Loucy (cell line): ENCODE measurements at regions not wholly inside any gene's neighbourhood (a gene's known extent, or its start where the extent isn't known, plus 50 kb on each side); places are given as distances from the start of the nearest gene placed in this dataset.

Experiments
- H2AFZ ChIP-seq: fragments of 200-600 bp; sonication (generic); 2 replicates; pipeline ENCODE4 v1.6.0; 2016; ENCODE audit warnings: antibody characterized with exemption, mild to moderate bottlenecking, low read length, moderate library complexity
- H3F3A ChIP-seq: fragments of 200-600 bp; 2 replicates; pipeline ENCODE4 v1.6.0; 2016; ENCODE audit warnings: antibody characterized with exemption, low read depth, mild to moderate bottlenecking
- H3K27me3 ChIP-seq: fragments of 200-600 bp; sonication (generic); 2 replicates; pipeline ENCODE4 v1.6.1; 2014; ENCODE audit warnings: low read length, mild to moderate bottlenecking; ENCODE audit not compliant: insufficient read depth, poor library complexity, severe bottlenecking
- H3K36me3 ChIP-seq: fragments of 200-600 bp; sonication (generic); 2 replicates; pipeline ENCODE4 v1.6.1; 2016; ENCODE audit warnings: low read length; ENCODE audit not compliant: insufficient read depth
- H3K4me1 ChIP-seq: fragments of 200-600 bp; sonication (generic); 2 replicates; pipeline ENCODE4 v1.5.1; 2014; ENCODE audit warnings: low read length, mild to moderate bottlenecking; ENCODE audit not compliant: insufficient read depth, poor library complexity, severe bottlenecking
- H3K4me2 ChIP-seq: fragments of 200-600 bp; sonication (generic); 2 replicates; pipeline ENCODE4 v1.6.0; 2014; ENCODE audit warnings: antibody characterized with exemption, low read length, low read depth, mild to moderate bottlenecking; ENCODE audit not compliant: poor library complexity, severe bottlenecking
- H3K4me3 ChIP-seq: fragments of 200-600 bp; sonication (generic); 2 replicates; pipeline ENCODE4 v1.5.1; 2014; ENCODE audit warnings: low read length, mild to moderate bottlenecking, mixed read lengths; ENCODE audit not compliant: poor library complexity, severe bottlenecking
- H3K79me2 ChIP-seq: fragments of 200-600 bp; sonication (generic); 2 replicates; pipeline ENCODE4 v1.6.1; 2014; ENCODE audit warnings: low read length; ENCODE audit not compliant: insufficient read depth
- H3K9ac ChIP-seq: fragments of 200-600 bp; sonication (generic); 2 replicates; pipeline ENCODE4 v1.6.0; 2014; ENCODE audit warnings: mild to moderate bottlenecking, low read depth, low read length, moderate library complexity; ENCODE audit not compliant: poor library complexity, severe bottlenecking
- H3K9me2 ChIP-seq: fragments of 200-600 bp; sonication (generic); replicated peaks from 2 replicates; pipeline ENCODE4 v1.6.1; 2016; ENCODE audit warnings: low read depth, low read length, mixed read lengths
- H3K9me3 ChIP-seq: fragments of 200-600 bp; sonication (generic); 2 replicates; pipeline ENCODE4 v1.6.1; 2014; ENCODE audit warnings: mild to moderate bottlenecking, antibody characterized with exemption, low read length, low read depth; ENCODE audit not compliant: insufficient read depth
- H4K20me1 ChIP-seq: fragments of 200-600 bp; sonication (generic); 2 replicates; pipeline ENCODE4 v1.6.0; 2014; ENCODE audit warnings: antibody characterized with exemption, low read length, mild to moderate bottlenecking; ENCODE audit not compliant: insufficient read depth, poor library complexity, severe bottlenecking
- CTCF ChIP-seq: fragments of 200-600 bp; sonication (generic); conservative IDR thresholded peaks from 2 replicates; pipeline ENCODE4 v1.5.1; 2014; ENCODE audit warnings: mild to moderate bottlenecking, antibody characterized with exemption, low read length
- EZH2phosphoT487 ChIP-seq: fragments of 200-600 bp; IDR thresholded peaks from 2 replicates; pipeline ENCODE4 v1.6.1; 2018; ENCODE audit warnings: antibody characterized with exemption, mild to moderate bottlenecking, moderate library complexity, borderline replicate concordance

GRCh38 chr13:81683521-81683920 lies 1342.6 kb upstream of the SPRY2 start:
- no peak overlapping the region for H2AFZ ChIP-seq
- H3K4me3 ChIP-seq: no peak overlapping the region
- no peaks in the 10 kb centered on the region for H3K9me2 ChIP-seq
- no peaks in the 10 kb centered on the region for H3K36me3 ChIP-seq
- no peak overlapping the region for H3K9ac ChIP-seq
- H4K20me1 ChIP-seq: no peaks in the 10 kb centered on the region
- TF ChIP-seq EZH2phosphoT487: no peak
- TF ChIP-seq CTCF: no peak
- H3K27me3 ChIP-seq: no peaks in the 10 kb centered on the region
- H3K4me2 ChIP-seq: no peak overlapping the region
- H3K79me2 ChIP-seq: no peaks in the 10 kb centered on the region
- no peaks in the 10 kb centered on the region for H3K4me1 ChIP-seq
- no peaks in the 10 kb centered on the region for H3F3A ChIP-seq
- no peaks in the 10 kb centered on the region for H3K9me3 ChIP-seq

GRCh38 chr13:81682081-81682630 lies 1341.2 kb upstream of the SPRY2 start:
- no peaks in the 10 kb centered on the region for H3K36me3 ChIP-seq
- no peak overlapping the region for H3K4me2 ChIP-seq
- H3K4me1 ChIP-seq: no peaks in the 10 kb centered on the region
- H3K4me3 ChIP-seq: no peak overlapping the region
- H3F3A ChIP-seq: no peaks in the 10 kb centered on the region
- no peaks in the 10 kb centered on the region for H3K79me2 ChIP-seq
- no peaks in the 10 kb centered on the region for H3K9me2 ChIP-seq
- TF ChIP-seq CTCF (no peak), EZH2phosphoT487 (no peak)
- no peak overlapping the region for H3K9ac ChIP-seq
- H4K20me1 ChIP-seq: no peaks in the 10 kb centered on the region
- no peak overlapping the region for H2AFZ ChIP-seq
- no peaks in the 10 kb centered on the region for H3K27me3 ChIP-seq
- no peaks in the 10 kb centered on the region; the same call in 1 of the 2 replicates for H3K9me3 ChIP-seq

GRCh38 chr13:81677857-81678256 lies 1336.9 kb upstream of the SPRY2 start:
- H3K27me3 ChIP-seq: no peaks in the 10 kb centered on the region
- no peaks in the 10 kb centered on the region for H3K9me2 ChIP-seq
- H4K20me1 ChIP-seq: no peaks in the 10 kb centered on the region
- no peaks in the 10 kb centered on the region for H3F3A ChIP-seq
- no peak overlapping the region for H3K4me2 ChIP-seq
- H3K4me3 ChIP-seq: no peak overlapping the region
- TF ChIP-seq EZH2phosphoT487: no peak
- H3K9ac ChIP-seq: no peak overlapping the region
- no peak overlapping the region for H2AFZ ChIP-seq
- no peaks in the 10 kb centered on the region for H3K79me2 ChIP-seq
- no peaks in the 10 kb centered on the region for H3K36me3 ChIP-seq
- H3K9me3 ChIP-seq: no peaks in the 10 kb centered on the region; the same call in 1 of the 2 replicates
- no peaks in the 10 kb centered on the region for H3K4me1 ChIP-seq

- Histone ChIP-seq H3K79me2 (no peaks in the 10 kb centered on the region), H3K9me2 (no peaks in the 10 kb centered on the region), H3K9me3 (no peaks in the 10 kb centered on the region; the same call in 1 of the 2 replicates), H3K4me2 (no peak overlapping the region), H3K4me3 (no peak overlapping the region), H3K36me3 (no peaks in the 10 kb centered on the region), H4K20me1 (no peaks in the 10 kb centered on the region), H3K27me3 (no peaks in the 10 kb centered on the region), H3K4me1 (no peaks in the 10 kb centered on the region), H3K9ac (no peak overlapping the region), H3F3A (no peaks in the 10 kb centered on the region), H2AFZ (no peak overlapping the region)
- TF ChIP-seq CTCF (no peak), EZH2phosphoT487 (no peak)
These were observed 1335.1 kb upstream of the SPRY2 start for GRCh38 chr13:81676008-81676407.
